GM21576 (cell line): ENCODE measurements at regions not wholly inside any gene's neighbourhood (a gene's known extent, or its start where the extent isn't known, plus 50 kb on each side); places are given as distances from the start of the nearest gene placed in this dataset.
A peak's percentile ranks its signal among the peaks of the same experiment; 100 is the strongest.

Experiments used
- ATAC-seq: cut with Tn5 transposase; IDR thresholded peaks from one replicate; pipeline ENCODE4 v1.9.1; 2021; ENCODE audit warnings: mild to moderate bottlenecking, moderate library complexity; ENCODE audit not compliant: unreplicated experiment

- no peak for ATAC-seq
These were observed 210.0 kb downstream of the KLHL4 start for GRCh38 chrX:87727620-87728019.

- no peak for ATAC-seq
These were observed 210.4 kb downstream of the KLHL4 start for GRCh38 chrX:87728024-87728423.

GRCh38 chrX:87728459-87728858 is 210.9 kb downstream of the KLHL4 start:
- no peak for ATAC-seq

GRCh38 chrX:87732133-87732532 is 214.5 kb downstream of the KLHL4 start:
- no peak for ATAC-seq

DNA sequence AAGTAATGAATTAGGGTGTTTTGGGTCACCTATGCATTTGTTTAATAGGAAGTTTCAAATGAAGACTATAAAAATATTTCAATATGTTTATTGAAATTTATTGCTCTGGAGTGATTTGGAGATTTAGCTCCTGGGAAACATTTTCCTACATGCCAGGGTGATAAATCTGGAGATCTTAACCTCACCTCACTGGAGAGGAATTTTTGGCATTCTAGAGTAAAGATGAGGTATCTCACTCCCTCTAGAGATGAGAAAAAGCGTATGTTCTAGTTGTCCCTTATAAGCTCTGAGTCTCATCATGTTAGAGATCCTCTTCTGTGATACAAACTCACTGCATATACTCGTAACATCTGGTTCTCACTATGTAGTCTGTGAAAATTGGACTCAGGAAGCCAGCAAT is 219.0 kb downstream of the KLHL4 start:
- no peak for ATAC-seq

GRCh38 chrX:87744391-87744790 is 226.8 kb downstream of the KLHL4 start:
- no peak for ATAC-seq

DNA sequence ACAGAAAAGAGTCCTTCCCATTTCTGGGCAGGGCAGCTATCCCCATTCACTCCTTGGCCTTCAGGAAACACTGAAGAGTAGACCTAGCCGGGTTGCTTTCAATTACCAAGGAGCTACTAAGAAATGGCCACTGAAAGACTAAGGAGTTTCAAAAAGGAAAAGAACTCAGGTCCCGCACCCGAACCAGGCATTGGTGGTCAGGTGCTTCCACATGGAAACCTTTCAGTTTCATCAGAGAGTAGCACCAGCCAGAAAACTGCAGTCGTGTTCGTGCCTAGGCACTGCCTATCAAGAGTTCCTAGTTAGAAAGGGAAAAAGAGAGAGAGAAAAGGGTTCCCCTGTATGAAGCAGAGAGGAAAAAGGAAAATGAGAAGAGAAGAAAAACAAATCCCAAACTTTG is 237.9 kb downstream of the KLHL4 start:
- ATAC-seq: no peak

DNA sequence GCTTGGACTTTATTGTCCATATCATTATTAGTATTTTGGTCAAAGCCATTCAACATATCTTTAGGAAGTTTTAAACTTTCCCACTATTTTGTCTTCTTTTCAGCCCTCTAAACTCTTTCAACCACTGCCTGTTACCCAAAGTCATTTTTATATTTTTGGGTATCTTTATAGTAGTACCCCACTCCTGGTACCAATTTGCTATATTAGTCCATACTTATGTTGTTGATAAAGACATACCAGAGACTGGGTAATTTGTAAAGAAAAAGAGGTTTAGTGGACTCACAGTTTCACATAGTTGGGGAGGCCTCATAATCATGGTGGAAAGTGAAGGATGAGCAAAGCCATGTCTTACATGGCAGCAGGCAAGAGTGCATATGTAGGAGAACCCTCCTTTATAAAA is 271.4 kb downstream of the KLHL4 start:
- no peak for ATAC-seq

DNA sequence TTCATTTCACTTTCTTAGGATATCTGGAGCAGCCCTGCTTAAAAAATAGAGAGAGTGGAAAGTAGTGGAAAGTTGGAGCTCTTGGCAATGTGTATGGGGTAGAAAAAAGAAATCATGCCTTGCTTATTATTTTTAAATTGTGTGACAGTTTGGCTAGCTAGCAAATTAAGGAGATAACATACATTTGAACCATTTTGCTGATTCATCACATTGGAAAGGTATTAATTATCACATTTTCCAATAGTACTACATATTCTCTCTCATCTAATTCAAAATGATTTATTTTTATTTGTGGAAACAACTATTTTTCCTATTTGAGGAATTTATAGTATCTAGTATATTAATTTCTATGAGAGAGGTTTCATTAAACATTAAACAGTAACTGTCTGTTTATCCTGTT is 280.4 kb downstream of the KLHL4 start:
- ATAC-seq: no peak

DNA sequence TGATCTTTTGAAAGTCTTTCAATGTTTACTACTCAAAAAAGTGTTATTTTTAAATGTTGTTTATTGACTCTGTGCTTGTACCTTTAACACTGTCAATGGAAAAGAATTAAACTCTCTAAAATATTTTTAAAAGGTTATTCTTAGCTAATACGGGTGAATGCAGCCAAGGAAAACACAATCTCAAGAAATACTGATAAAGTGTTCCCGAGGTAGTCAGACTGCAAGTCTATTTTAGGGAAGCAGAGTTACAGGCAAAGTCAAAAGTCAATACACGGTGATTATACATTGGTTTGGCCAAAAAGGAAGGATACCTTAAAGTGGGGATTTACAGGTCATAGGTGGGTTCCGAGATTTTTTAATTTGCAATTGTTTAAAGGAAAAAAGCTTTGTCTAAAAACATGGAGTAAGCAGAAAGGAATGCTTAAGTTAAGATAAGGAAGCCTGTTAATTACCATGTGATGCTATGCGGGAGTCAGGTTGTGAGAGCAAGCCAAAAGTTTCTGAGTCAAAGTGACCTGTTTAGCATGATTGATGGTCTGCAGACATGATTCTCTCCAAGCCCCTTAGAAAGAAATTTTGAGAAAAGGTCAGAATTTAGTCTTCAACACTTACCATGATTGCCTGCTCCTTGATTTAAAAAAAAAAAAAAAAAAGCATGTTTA is 288.4 kb downstream of the KLHL4 start:
- ATAC-seq: no peak

- no peak for ATAC-seq
These were observed 291.1 kb downstream of the KLHL4 start for GRCh38 chrX:87808576-87809243.

- no peak for ATAC-seq
These were observed 296.0 kb downstream of the KLHL4 start for GRCh38 chrX:87813566-87813965.

- ATAC-seq: no peak
These were observed 329.4 kb downstream of the KLHL4 start for GRCh38 chrX:87846956-87847355.

- no peak for ATAC-seq
These were observed 355.8 kb downstream of the KLHL4 start for GRCh38 chrX:87873347-87873941.

- ATAC-seq: no peak
These were observed 356.4 kb downstream of the KLHL4 start for GRCh38 chrX:87874043-87874442.

DNA sequence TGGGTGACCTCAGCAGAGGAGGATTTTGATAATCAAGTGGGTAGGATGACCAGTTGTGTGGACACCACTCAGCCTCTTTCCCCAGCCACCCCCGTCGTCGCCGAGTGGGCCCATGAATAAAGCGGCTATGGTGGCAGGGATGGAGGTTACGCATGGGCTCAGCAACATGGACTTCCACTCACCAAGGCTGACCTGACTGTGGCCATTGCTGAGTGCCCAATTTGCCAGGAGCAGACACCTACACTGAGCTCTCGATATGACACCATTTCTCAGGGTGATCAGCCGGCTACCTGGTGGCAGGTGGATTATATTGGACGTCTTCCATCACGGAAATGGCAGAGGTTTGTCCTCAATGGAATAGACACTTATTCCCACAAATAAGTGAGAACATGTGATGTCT is 361.3 kb downstream of the KLHL4 start:
- ATAC-seq: no peak

DNA sequence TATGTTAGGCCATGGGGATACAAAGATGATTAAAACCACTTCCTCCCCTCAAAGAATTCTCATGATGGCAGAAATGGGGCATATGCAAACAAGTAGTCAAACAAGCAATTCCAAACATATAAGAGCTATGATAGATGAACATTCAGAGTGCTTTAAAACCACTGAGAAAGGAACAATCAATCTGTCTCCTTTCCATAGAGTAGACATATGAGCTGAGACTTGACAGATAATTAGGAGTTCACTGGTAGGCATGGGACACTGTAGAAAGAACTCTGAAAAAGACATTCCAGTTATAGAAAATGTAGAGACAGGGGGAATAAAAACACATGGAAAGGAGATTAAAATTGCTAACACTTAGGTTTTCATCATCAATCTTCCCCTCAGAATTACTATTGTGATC is 372.8 kb downstream of the KLHL4 start:
- ATAC-seq: no peak

DNA sequence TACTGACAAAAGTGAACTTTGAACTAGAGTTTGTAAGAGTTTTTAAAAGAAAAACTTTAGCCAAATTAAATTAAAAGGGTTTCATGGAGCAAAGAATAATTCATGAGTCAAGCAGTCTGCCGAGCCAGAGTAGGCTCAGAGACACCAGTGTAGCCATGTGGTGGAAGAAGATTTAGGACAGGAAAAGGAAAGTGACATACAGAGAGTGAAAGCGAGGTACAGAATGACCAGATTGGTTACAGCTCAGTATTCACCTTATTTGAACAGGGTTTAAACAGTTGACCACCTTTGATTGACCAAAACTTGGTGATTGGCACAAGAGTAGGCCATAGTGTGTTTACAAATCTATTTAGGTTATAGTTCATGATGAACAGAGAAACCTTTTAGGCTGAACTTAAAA is 377.8 kb downstream of the KLHL4 start:
- no peak for ATAC-seq

GRCh38 chrX:87896057-87896456 is 378.5 kb downstream of the KLHL4 start:
- no peak for ATAC-seq

- peak; percentile 78 for ATAC-seq
These were observed 382.8 kb downstream of the KLHL4 start for GRCh38 chrX:87900320-87900908.

DNA sequence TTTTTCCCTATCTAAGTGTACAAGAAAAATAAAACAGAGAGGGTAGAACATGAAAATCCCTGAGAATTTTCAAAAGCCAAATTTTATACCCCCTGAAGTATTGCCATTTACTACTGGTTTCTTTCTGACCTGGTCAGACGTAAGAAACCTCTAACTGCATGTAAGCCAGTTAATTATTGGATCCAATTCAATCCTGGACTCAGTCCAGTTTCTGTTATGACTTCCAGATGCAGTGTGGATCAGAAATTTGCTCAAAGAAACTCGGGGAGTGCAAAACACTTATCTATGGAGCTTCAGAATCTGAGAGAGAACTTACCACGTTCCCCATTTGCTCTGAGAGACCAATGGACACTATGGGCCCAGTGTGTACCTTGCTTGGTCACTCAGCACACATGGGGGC is 383.5 kb downstream of the KLHL4 start:
- no peak for ATAC-seq

DNA sequence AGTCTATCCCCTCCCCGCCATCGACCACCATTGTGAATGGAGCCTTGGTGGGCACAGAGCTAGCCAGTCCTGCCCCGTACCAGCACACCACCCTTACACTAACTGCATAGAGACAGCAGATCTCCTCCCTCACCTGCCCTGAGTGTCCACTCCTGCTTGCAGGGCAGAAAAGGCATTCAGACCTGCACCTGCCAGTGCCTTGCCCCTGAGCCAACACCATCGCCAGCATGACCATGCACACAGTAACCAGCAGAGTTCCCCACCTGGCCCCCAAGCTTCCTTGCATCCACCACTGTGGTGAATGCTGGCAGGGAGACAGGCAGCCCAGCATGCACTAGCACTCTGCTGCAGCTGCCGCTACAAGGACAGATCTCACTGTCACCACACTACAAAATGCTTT is 397.1 kb downstream of the KLHL4 start:
- no peak for ATAC-seq
